B cell (primary cell): ENCODE measurements at regions not wholly inside any gene's neighbourhood (a gene's known extent, or its start where the extent isn't known, plus 50 kb on each side); places are given as distances from the start of the nearest gene placed in this dataset.

Source experiments
- ATAC-seq: fragments of 200-7000 bp; cut with Tn5 transposase; one replicate; pipeline ENCODE4 v1.10.0; 2021; ENCODE audit warnings: low read depth, mild to moderate bottlenecking, moderate number of reproducible peaks, moderate library complexity
- CTCF ChIA-PET: fragments of 350-600 bp; sonication (Branson Sonifier 250); formaldehyde crosslinking; loops from one replicate; lab custom pipeline; 2021; ENCODE audit warnings: antibody characterized with exemption, inconsistent platforms; lab: Charles Lee
- POLR2A ChIA-PET: fragments of 350-600 bp; sonication (Branson Sonifier 250); formaldehyde crosslinking; loops from one replicate; lab custom pipeline; 2021; ENCODE audit warnings: antibody characterized with exemption; lab: Charles Lee
- DNase-seq: peaks from one replicate; pipeline ENCODE4 v3.0.0; 2013
- H2AFZ ChIP-seq: 2 replicates; pipeline ENCODE4 v1.6.1; 2012; ENCODE audit warnings: mild to moderate bottlenecking, low read depth, low read length; ENCODE audit not compliant: insufficient read depth, poor library complexity, severe bottlenecking
- H3K27ac ChIP-seq, 2 donors: 1 replicate in 1 of 2; 2 replicates in 1 of 2; pipeline ENCODE4 v1.5.1; 2012 to 2013; ENCODE audit warnings: low read length in 2 of 2, mild to moderate bottlenecking in 2 of 2, moderate library complexity in 1 of 2
- H3K27me3 ChIP-seq, 4 experiments: fragments of 200-600 bp in 1 of 4; sonication (generic) in 1 of 4; replicated peaks in 1 of 4; 1 replicate in 2 of 4; 2 replicates in 2 of 4; pipeline versions ENCODE4 v1.6.1 to v1.7.0; 2013 to 2016; ENCODE audit warnings: low read length in 3 of 4, mild to moderate bottlenecking in 2 of 4, mixed read lengths in 1 of 4, moderate library complexity in 1 of 4; ENCODE audit not compliant: insufficient read depth in 4 of 4, control insufficient read depth in 3 of 4; ENCODE audit errors: control extremely low read depth in 1 of 4
- H3K36me3 ChIP-seq, 2 experiments: replicated peaks in 1 of 2; 1 replicate in 1 of 2; 2 replicates in 1 of 2; pipeline versions ENCODE4 v1.6.1 to v1.7.1; 2013; ENCODE audit warnings: low read length in 1 of 2; ENCODE audit not compliant: insufficient read depth in 2 of 2, control insufficient read depth in 1 of 2; ENCODE audit errors: control extremely low read depth in 1 of 2, extremely low read depth in 1 of 2
- H3K4me1 ChIP-seq, 2 donors: fragments of 200-600 bp in 1 of 2; sonication (generic) in 1 of 2; 1 replicate in 1 of 2; 2 replicates in 1 of 2; pipeline versions ENCODE4 v1.5.1 to v1.6.1; 2013 to 2017; ENCODE audit warnings: low read length in 2 of 2; ENCODE audit not compliant: control insufficient read depth in 2 of 2, insufficient read depth in 2 of 2
- H3K4me2 ChIP-seq: replicated peaks from 2 replicates; pipeline ENCODE3; 2012; ENCODE audit warnings: mild to moderate bottlenecking, low read depth, low read length; ENCODE audit not compliant: poor library complexity, severe bottlenecking
- H3K4me3 ChIP-seq, 5 experiments: fragments of 200-600 bp in 1 of 5; sonication (generic) in 1 of 5; 1 replicate in 3 of 5; 2 replicates in 2 of 5; pipeline versions ENCODE4 v1.5.1 to v1.7.0; 2011 to 2016; ENCODE audit warnings: low read length in 4 of 5, mild to moderate bottlenecking in 4 of 5, low read depth in 2 of 5, control low read depth in 1 of 5, moderate library complexity in 1 of 5; ENCODE audit not compliant: insufficient read depth in 1 of 5; ENCODE audit errors: control extremely low read depth in 1 of 5, extremely low read depth in 1 of 5
- H3K79me2 ChIP-seq: fragments of 200-600 bp; sonication (generic); one replicate; pipeline ENCODE4 v1.6.0; 2016; ENCODE audit warnings: low read length; ENCODE audit not compliant: control insufficient read depth, insufficient read depth
- H3K9ac ChIP-seq: fragments of 200-600 bp; sonication (generic); 2 replicates; pipeline ENCODE4 v1.6.1; 2017; ENCODE audit warnings: mild to moderate bottlenecking, low read length, moderate library complexity
- H3K9me3 ChIP-seq, 3 donors: one replicate each; pipeline versions ENCODE4 v1.6.1 to v1.7.1; 2013; ENCODE audit warnings: low read length in 2 of 3; ENCODE audit not compliant: control insufficient read depth in 2 of 3, insufficient read depth in 1 of 3; ENCODE audit errors: control extremely low read depth in 1 of 3
- H4K20me1 ChIP-seq: 2 replicates; pipeline ENCODE4 v1.6.0; 2012; ENCODE audit warnings: mild to moderate bottlenecking, low read length; ENCODE audit not compliant: insufficient read depth, control insufficient read depth, poor library complexity, severe bottlenecking
- H3K27ac Mint-ChIP-seq: one replicate; pipeline ENCODE4 v1.8.0; 2021; ENCODE audit warnings: mixed read lengths
- H3K27me3 Mint-ChIP-seq: one replicate; pipeline ENCODE4 v1.8.0; 2021; ENCODE audit warnings: mixed read lengths
- H3K4me1 Mint-ChIP-seq: one replicate; pipeline ENCODE4 v1.8.0; 2021; ENCODE audit warnings: mixed read lengths
- H3K4me3 Mint-ChIP-seq: one replicate; pipeline ENCODE4 v1.8.0; 2021; ENCODE audit warnings: mixed read lengths
- H3K9me3 Mint-ChIP-seq: one replicate; pipeline ENCODE4 v1.8.0; 2022; ENCODE audit warnings: mixed read lengths; ENCODE audit not compliant: insufficient read depth
- CTCF ChIP-seq: fragments of 200-600 bp; IDR thresholded peaks from one replicate; pipeline ENCODE4 v1.8.0; 2022; ENCODE audit warnings: antibody characterized with exemption, mild to moderate bottlenecking
- EZH2 ChIP-seq: IDR thresholded peaks from 2 replicates; pipeline ENCODE4 v1.6.1; 2012; ENCODE audit warnings: borderline replicate concordance, low read depth, mild to moderate bottlenecking, moderate library complexity, low read length; ENCODE audit not compliant: insufficient read depth, poor library complexity, severe bottlenecking
- WGBS: methylation state at CpG from one replicate; pipeline ENCODE4 v1.1.5; 2013; ENCODE audit warnings: missing lambda C conversion rate; ENCODE audit not compliant: insufficient coverage; 5-methylcytosine and 5-hydroxymethylcytosine counted together
- intact Hi-C: fragments of 100-400 bp; cut with micrococcal nuclease; formaldehyde crosslinking; loops from one replicate; pipeline ENCODE4 v1.10.0; 2022

DNA sequence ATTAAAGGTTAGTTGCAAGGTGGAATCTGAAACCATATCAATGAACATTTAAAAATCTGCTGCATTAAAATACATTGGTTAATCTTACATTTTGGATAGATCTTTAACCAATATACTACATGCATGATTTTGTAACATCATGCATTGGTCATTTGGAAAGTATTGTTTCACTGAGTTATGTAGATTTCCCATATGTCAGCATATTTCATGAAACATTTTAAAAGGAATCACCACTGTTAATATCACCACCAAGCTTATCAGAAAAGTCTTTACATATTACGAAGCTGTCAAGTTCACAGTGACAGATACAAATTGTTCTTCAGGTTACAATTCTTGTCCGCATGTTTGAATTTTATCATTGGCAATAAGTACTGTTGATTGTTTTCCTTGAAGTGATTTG, 89.9 kb upstream of the ADGRL2 start:
- Histone ChIP-seq H3K9me3 (no peaks in the 10 kb centered on the region), H2AFZ (no peak overlapping the region), H3K27me3 (no peaks in the 10 kb centered on the region), H3K27ac (no peak overlapping the region), H3K4me2 (no peak overlapping the region), H3K9ac (no peak overlapping the region), H3K79me2 (no peaks in the 10 kb centered on the region), H3K4me3 (no peak overlapping the region), H4K20me1 (no peaks in the 10 kb centered on the region), H3K36me3 (no peaks in the 10 kb centered on the region), H3K4me1 (no peaks in the 10 kb centered on the region)
- no peak overlapping the region for H3K27ac Mint-ChIP-seq
- POLR2A ChIA-PET, result no interaction called here
- H3K9me3 Mint-ChIP-seq, result peaks cover 4% of the 10 kb centered on the region
- ATAC-seq, result no peak
- no CpG with 5 or more reads among the region's 2 CpGs for WGBS
- no peaks in the 10 kb centered on the region for H3K27me3 Mint-ChIP-seq
- H3K4me3 Mint-ChIP-seq, result no peak overlapping the region
- no peak for DNase-seq
- TF ChIP-seq EZH2 (no peak), CTCF (no peak)
- CTCF ChIA-PET, result no interaction called here
- H3K4me1 Mint-ChIP-seq, result no peaks in the 10 kb centered on the region
- intact Hi-C loops, result no loop called here

DNA sequence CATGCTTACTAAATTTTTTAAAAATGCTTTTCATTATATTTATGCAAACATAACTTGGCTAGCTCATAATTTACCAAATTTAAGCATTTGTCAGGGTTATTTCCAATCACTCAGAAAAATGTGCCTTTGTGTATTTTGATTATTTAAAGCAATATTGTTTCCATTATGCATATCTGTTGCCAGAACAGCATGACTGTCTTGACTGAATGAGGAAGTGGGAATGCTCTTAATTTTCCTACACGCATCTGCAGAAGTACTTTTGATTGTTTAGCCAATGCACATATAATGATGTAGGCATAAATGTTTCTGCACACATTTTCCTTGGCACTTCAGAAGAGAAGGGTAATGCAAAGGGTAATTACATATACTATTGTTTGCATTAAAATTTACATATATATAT, 92.5 kb upstream of the ADGRL2 start:
- DNase-seq (no peak), ATAC-seq (no peak)
- no peaks in the 10 kb centered on the region for H4K20me1 ChIP-seq
- H3K4me1 ChIP-seq, result no peaks in the 10 kb centered on the region
- H2AFZ ChIP-seq, result no peak overlapping the region
- no peak overlapping the region for H3K4me3 ChIP-seq
- Mint-ChIP-seq H3K27ac (no peak overlapping the region), H3K4me3 (no peak overlapping the region), H3K27me3 (no peaks in the 10 kb centered on the region), H3K4me1 (no peaks in the 10 kb centered on the region), H3K9me3 (peaks cover 2% of the 10 kb centered on the region)
- ChIA-PET POLR2A (no interaction called here), CTCF (no interaction called here)
- TF ChIP-seq CTCF (no peak), EZH2 (no peak)
- no peak overlapping the region for H3K9ac ChIP-seq
- no peaks in the 10 kb centered on the region for H3K36me3 ChIP-seq
- no peak overlapping the region for H3K4me2 ChIP-seq
- no peaks in the 10 kb centered on the region for H3K27me3 ChIP-seq
- no peak overlapping the region for H3K27ac ChIP-seq
- no CpG with 5 or more reads among the region's 1 CpG for WGBS
- H3K9me3 ChIP-seq, result no peaks in the 10 kb centered on the region
- H3K79me2 ChIP-seq, result no peaks in the 10 kb centered on the region
- intact Hi-C loops, result no loop called here
